MM.1S (cell line): ENCODE measurements at regions not wholly inside any gene's neighbourhood (a gene's known extent, or its start where the extent isn't known, plus 50 kb on each side); places are given as distances from the start of the nearest gene placed in this dataset.

Source experiments
- EZH2phosphoT487 ChIP-seq: fragments of 300-600 bp; sonication (generic); IDR thresholded peaks from 2 replicates; pipeline ENCODE4 v1.6.1; 2018; ENCODE audit warnings: antibody characterized with exemption, low read length
- TF ChIP-seq, protein P1 (sequence below): fragments of 300-600 bp; sonication (generic); IDR thresholded peaks from 2 replicates; pipeline ENCODE4 v1.5.1; 2016; ENCODE audit warnings: antibody characterized with exemption, low read length, mixed read lengths

GRCh38 chr10:120993089-120993488, 141.9 kb downstream of the WDR11 start:
- TF ChIP-seq, protein P1, sequence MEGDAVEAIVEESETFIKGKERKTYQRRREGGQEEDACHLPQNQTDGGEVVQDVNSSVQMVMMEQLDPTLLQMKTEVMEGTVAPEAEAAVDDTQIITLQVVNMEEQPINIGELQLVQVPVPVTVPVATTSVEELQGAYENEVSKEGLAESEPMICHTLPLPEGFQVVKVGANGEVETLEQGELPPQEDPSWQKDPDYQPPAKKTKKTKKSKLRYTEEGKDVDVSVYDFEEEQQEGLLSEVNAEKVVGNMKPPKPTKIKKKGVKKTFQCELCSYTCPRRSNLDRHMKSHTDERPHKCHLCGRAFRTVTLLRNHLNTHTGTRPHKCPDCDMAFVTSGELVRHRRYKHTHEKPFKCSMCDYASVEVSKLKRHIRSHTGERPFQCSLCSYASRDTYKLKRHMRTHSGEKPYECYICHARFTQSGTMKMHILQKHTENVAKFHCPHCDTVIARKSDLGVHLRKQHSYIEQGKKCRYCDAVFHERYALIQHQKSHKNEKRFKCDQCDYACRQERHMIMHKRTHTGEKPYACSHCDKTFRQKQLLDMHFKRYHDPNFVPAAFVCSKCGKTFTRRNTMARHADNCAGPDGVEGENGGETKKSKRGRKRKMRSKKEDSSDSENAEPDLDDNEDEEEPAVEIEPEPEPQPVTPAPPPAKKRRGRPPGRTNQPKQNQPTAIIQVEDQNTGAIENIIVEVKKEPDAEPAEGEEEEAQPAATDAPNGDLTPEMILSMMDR, result no peak
- TF ChIP-seq EZH2phosphoT487, result no peak
